SK-N-SH treated with all-trans-retinoic acid at 6 μM for 48 hours (cell line): ENCODE measurements at regions not wholly inside any gene's neighbourhood (a gene's known extent, or its start where the extent isn't known, plus 50 kb on each side); places are given as distances from the start of the nearest gene placed in this dataset.

Source experiments
- CSDC2 ChIP-seq: fragments of 250-450 bp; sonication (Bioruptor Pico); IDR thresholded peaks from 2 replicates; pipeline ENCODE4 v1.5.0; 2020; ENCODE audit warnings: mild to moderate bottlenecking, moderate library complexity
- GLIS3 ChIP-seq: fragments of 250-450 bp; sonication (Bioruptor Pico); IDR thresholded peaks from 2 replicates; pipeline ENCODE4 v1.5.0; 2020; ENCODE audit warnings: mild to moderate bottlenecking, moderate library complexity
- OSR1 ChIP-seq: fragments of 250-450 bp; sonication (Bioruptor Pico); IDR thresholded peaks from 2 replicates; pipeline ENCODE4 v1.8.0; 2022; ENCODE audit warnings: moderate library complexity, mild to moderate bottlenecking, inconsistent platforms
- ZFP3 ChIP-seq: fragments of 250-450 bp; sonication (Bioruptor Pico); IDR thresholded peaks from 2 replicates; pipeline ENCODE4 v1.5.0; 2020; ENCODE audit warnings: mild to moderate bottlenecking, moderate library complexity
- TF ChIP-seq, protein P1 (sequence below): fragments of 250-450 bp; sonication (Bioruptor Pico); IDR thresholded peaks from 2 replicates; pipeline ENCODE4 v1.8.0; 2020; ENCODE audit warnings: mild to moderate bottlenecking, moderate library complexity, borderline replicate concordance
- TF ChIP-seq, protein P2 (sequence below): fragments of 250-450 bp; sonication (Bioruptor Pico); IDR thresholded peaks from 2 replicates; pipeline ENCODE4 v1.5.1; 2021; ENCODE audit warnings: mild to moderate bottlenecking, moderate library complexity

DNA sequence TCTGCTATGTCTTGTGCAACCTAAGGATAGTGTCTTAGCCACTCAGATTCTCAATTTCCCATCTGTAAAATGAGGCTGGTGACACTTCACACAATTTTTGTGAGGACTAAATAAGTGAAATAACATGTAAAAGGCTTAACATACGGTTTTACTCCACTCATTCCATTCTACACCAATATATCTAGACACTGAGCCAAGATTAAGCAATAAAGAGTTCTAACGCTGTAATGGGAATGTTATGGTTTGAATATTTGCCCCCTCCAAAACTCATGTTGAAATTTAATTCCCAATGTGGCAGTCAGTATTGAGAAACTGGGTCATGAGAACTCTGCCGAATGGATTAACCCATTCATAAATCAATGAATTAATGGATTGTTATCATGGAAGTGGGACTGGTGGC, 301.0 kb downstream of the HACE1 start:
- TF ChIP-seq GLIS3 (CRISPR knock-in tag) (no peak), CSDC2 (CRISPR knock-in tag) (no peak), ZFP3 (CRISPR knock-in tag) (no peak), OSR1 (CRISPR knock-in tag) (no peak)
- TF ChIP-seq, protein P1, sequence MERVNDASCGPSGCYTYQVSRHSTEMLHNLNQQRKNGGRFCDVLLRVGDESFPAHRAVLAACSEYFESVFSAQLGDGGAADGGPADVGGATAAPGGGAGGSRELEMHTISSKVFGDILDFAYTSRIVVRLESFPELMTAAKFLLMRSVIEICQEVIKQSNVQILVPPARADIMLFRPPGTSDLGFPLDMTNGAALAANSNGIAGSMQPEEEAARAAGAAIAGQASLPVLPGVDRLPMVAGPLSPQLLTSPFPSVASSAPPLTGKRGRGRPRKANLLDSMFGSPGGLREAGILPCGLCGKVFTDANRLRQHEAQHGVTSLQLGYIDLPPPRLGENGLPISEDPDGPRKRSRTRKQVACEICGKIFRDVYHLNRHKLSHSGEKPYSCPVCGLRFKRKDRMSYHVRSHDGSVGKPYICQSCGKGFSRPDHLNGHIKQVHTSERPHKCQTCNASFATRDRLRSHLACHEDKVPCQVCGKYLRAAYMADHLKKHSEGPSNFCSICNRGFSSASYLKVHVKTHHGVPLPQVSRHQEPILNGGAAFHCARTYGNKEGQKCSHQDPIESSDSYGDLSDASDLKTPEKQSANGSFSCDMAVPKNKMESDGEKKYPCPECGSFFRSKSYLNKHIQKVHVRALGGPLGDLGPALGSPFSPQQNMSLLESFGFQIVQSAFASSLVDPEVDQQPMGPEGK (CRISPR knock-in tag): no peak
- TF ChIP-seq, protein P2, sequence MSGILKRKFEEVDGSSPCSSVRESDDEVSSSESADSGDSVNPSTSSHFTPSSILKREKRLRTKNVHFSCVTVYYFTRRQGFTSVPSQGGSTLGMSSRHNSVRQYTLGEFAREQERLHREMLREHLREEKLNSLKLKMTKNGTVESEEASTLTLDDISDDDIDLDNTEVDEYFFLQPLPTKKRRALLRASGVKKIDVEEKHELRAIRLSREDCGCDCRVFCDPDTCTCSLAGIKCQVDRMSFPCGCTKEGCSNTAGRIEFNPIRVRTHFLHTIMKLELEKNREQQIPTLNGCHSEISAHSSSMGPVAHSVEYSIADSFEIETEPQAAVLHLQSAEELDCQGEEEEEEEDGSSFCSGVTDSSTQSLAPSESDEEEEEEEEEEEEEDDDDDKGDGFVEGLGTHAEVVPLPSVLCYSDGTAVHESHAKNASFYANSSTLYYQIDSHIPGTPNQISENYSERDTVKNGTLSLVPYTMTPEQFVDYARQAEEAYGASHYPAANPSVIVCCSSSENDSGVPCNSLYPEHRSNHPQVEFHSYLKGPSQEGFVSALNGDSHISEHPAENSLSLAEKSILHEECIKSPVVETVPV (CRISPR knock-in tag): no peak
